WTC11 (cell line): ENCODE measurements at regions not wholly inside any gene's neighbourhood (a gene's known extent, or its start where the extent isn't known, plus 50 kb on each side); places are given as distances from the start of the nearest gene placed in this dataset.

Experiments used
- CREB1 ChIP-seq: sonication (generic); formaldehyde crosslinking; IDR thresholded peaks from 2 replicates; pipeline ENCODE4 v1.8.0; 2023; ENCODE audit warnings: mild to moderate bottlenecking, missing genetic modification reagents
- CTCF ChIP-seq: fragments of 200-600 bp; IDR thresholded peaks from 2 replicates; pipeline ENCODE4 v1.8.0; 2022; ENCODE audit warnings: antibody characterized with exemption
- ESRRA ChIP-seq: sonication (generic); formaldehyde crosslinking; IDR thresholded peaks from 2 replicates; pipeline ENCODE4 v1.8.1; 2022; ENCODE audit warnings: mild to moderate bottlenecking, missing genetic modification reagents, borderline replicate concordance
- MAX ChIP-seq: sonication (generic); formaldehyde crosslinking; IDR thresholded peaks from 2 replicates; pipeline ENCODE4 v1.8.0; 2022; ENCODE audit warnings: mild to moderate bottlenecking, missing genetic modification reagents
- MLX ChIP-seq: sonication (generic); formaldehyde crosslinking; IDR thresholded peaks from 2 replicates; pipeline ENCODE4 v1.8.1; 2023; ENCODE audit warnings: mild to moderate bottlenecking, missing genetic modification reagents, moderate library complexity
- NFYB ChIP-seq: sonication (generic); formaldehyde crosslinking; conservative IDR thresholded peaks from 2 replicates; pipeline ENCODE4 v1.8.0; 2022; ENCODE audit warnings: low read depth, missing genetic modification reagents
- OVOL2 ChIP-seq: fragments of 250-450 bp; sonication (Bioruptor Pico); IDR thresholded peaks from 2 replicates; pipeline ENCODE4 v1.9.0; 2021; ENCODE audit warnings: mild to moderate bottlenecking, borderline replicate concordance
- SMAD3 ChIP-seq: sonication (generic); formaldehyde crosslinking; IDR thresholded peaks from 2 replicates; pipeline ENCODE4 v1.8.0; 2022; ENCODE audit warnings: missing genetic modification reagents, mild to moderate bottlenecking, borderline replicate concordance
- TEAD1 ChIP-seq: sonication (generic); formaldehyde crosslinking; IDR thresholded peaks from 2 replicates; pipeline ENCODE4 v1.8.0; 2022; ENCODE audit warnings: mild to moderate bottlenecking, missing genetic modification reagents
- USF2 ChIP-seq: sonication (generic); formaldehyde crosslinking; IDR thresholded peaks from 2 replicates; pipeline ENCODE4 v1.8.1; 2023; ENCODE audit warnings: mild to moderate bottlenecking, missing genetic modification reagents, moderate library complexity

GRCh38 chr2:117257362-117257761 is 557.1 kb upstream of the DDX18 start:
- TF ChIP-seq CTCF (no peak), TEAD1 (CRISPR knock-in tag) (no peak), NFYB (CRISPR knock-in tag) (no peak), CREB1 (CRISPR knock-in tag) (no peak), MLX (CRISPR knock-in tag) (no peak), SMAD3 (CRISPR knock-in tag) (no peak), OVOL2 (no peak), USF2 (CRISPR knock-in tag) (no peak), ESRRA (CRISPR knock-in tag) (no peak), MAX (no peak)
